Naive thymus-derived CD8-positive, alpha-beta T cell (primary cell): ENCODE measurements at regions not wholly inside any gene's neighbourhood (a gene's known extent, or its start where the extent isn't known, plus 50 kb on each side); places are given as distances from the start of the nearest gene placed in this dataset.

Source experiments
- ATAC-seq, 2 donors: fragments of 150-1000 bp; cut with Tn5 transposase in 1 of 2; sonication (Bioruptor Pico), chemical (Tn5 transposase) in 1 of 2; 1 replicate in 1 of 2; 2 replicates in 1 of 2; pipeline ENCODE4 v1.10.0; 2021; ENCODE audit warnings: mild to moderate bottlenecking in 2 of 2, moderate library complexity in 2 of 2
- POLR2A ChIA-PET: fragments of 350-600 bp; sonication (Branson Sonifier 250); formaldehyde crosslinking; loops from one replicate; lab custom pipeline; 2021; ENCODE audit warnings: antibody characterized with exemption; lab: Charles Lee
- DNase-seq, 10 donors: peaks; one replicate each; pipeline versions ENCODE4 v3.0.0 to v3.0.0-alpha.2; 2020 to 2022
- H3K27ac Mint-ChIP-seq, 10 donors: one replicate each; pipeline ENCODE4 v1.8.0; 2020 to 2022; ENCODE audit warnings: mild to moderate bottlenecking in 10 of 10, mixed read lengths in 10 of 10, moderate library complexity in 4 of 10, inconsistent platforms in 1 of 10
- H3K27me3 Mint-ChIP-seq, 5 donors: one replicate each; pipeline ENCODE4 v1.8.0; 2021 to 2022; ENCODE audit warnings: mixed read lengths in 5 of 5
- H3K36me3 Mint-ChIP-seq, 3 donors: one replicate each; pipeline ENCODE4 v1.8.0; 2020 to 2022; ENCODE audit warnings: mixed read lengths in 3 of 3, mild to moderate bottlenecking in 2 of 3, inconsistent platforms in 1 of 3
- H3K4me1 Mint-ChIP-seq, 4 donors: one replicate each; pipeline ENCODE4 v1.8.0; 2021 to 2022; ENCODE audit warnings: mixed read lengths in 4 of 4
- H3K4me3 Mint-ChIP-seq, 10 donors: one replicate each; pipeline ENCODE4 v1.8.0; 2020 to 2022; ENCODE audit warnings: mild to moderate bottlenecking in 10 of 10, mixed read lengths in 10 of 10, moderate library complexity in 6 of 10, inconsistent platforms in 1 of 10
- H3K9me3 Mint-ChIP-seq, 9 donors: one replicate each; pipeline ENCODE4 v1.8.0; 2020 to 2022; ENCODE audit warnings: mixed read lengths in 9 of 9, mild to moderate bottlenecking in 3 of 9, inconsistent platforms in 1 of 9, moderate library complexity in 1 of 9

GRCh38 chr7:80082213-80082612, 52.4 kb upstream of the GNAI1 start:
- no peak for ATAC-seq
- H3K36me3 Mint-ChIP-seq = no peaks in the 10 kb centered on the region
- H3K9me3 Mint-ChIP-seq = no peaks in the 10 kb centered on the region
- no peak for DNase-seq
- H3K4me1 Mint-ChIP-seq = peaks cover 5 to 12% (median 9%) of the 10 kb centered on the region in 4 donors
- no peak overlapping the region for H3K4me3 Mint-ChIP-seq
- POLR2A ChIA-PET = no interaction called here
- peaks cover 0 to 2% (median 0%) of the 10 kb centered on the region in 5 donors for H3K27me3 Mint-ChIP-seq
- no peak overlapping the region for H3K27ac Mint-ChIP-seq

GRCh38 chr7:80078886-80079285, 55.7 kb upstream of the GNAI1 start:
- DNase-seq (no peak), ATAC-seq (no peak)
- H3K36me3 Mint-ChIP-seq = no peaks in the 10 kb centered on the region
- H3K27ac Mint-ChIP-seq = no peak overlapping the region
- POLR2A ChIA-PET = no interaction called here
- peak overlapping the region in 5 of 10 donors; percentile 74 to 81 (median 78) for H3K4me3 Mint-ChIP-seq
- H3K4me1 Mint-ChIP-seq = peaks cover 8 to 12% (median 9%) of the 10 kb centered on the region in 4 donors
- peaks cover 0 to 5% (median 0%) of the 10 kb centered on the region in 9 donors for H3K9me3 Mint-ChIP-seq
- no peaks in the 10 kb centered on the region for H3K27me3 Mint-ChIP-seq

GRCh38 chr7:80078159-80078731, 56.4 kb upstream of the GNAI1 start:
- Mint-ChIP-seq H3K27ac (peak overlapping the region in 7 of 10 donors; percentile 1 to 77 (median 29)), H3K9me3 (peaks cover 0 to 5% (median 0%) of the 10 kb centered on the region in 9 donors), H3K4me1 (peaks cover 8 to 12% (median 9%) of the 10 kb centered on the region in 4 donors), H3K4me3 (peak overlapping the region; percentile 66 to 86 (median 80)), H3K27me3 (no peaks in the 10 kb centered on the region), H3K36me3 (no peaks in the 10 kb centered on the region)
- ATAC-seq (peak in 1 of 2 donors; percentile 35), DNase-seq (peak in 2 of 10 donors; percentile 2 to 4)
- POLR2A ChIA-PET = no interaction called here

GRCh38 chr7:80070391-80070790, 64.2 kb upstream of the GNAI1 start:
- Mint-ChIP-seq H3K4me1 (no peaks in the 10 kb centered on the region), H3K9me3 (peaks cover 0 to 17% (median 5%) of the 10 kb centered on the region in 9 donors), H3K36me3 (peaks cover 0 to 7% (median 7%) of the 10 kb centered on the region in 3 donors), H3K27me3 (no peaks in the 10 kb centered on the region), H3K27ac (no peak overlapping the region), H3K4me3 (no peak overlapping the region)
- DNase-seq = no peak
- ATAC-seq = no peak
- POLR2A ChIA-PET = no interaction called here

GRCh38 chr7:80066639-80067038, 68.0 kb upstream of the GNAI1 start:
- Mint-ChIP-seq H3K4me3 (no peak overlapping the region), H3K4me1 (no peaks in the 10 kb centered on the region), H3K27me3 (peaks cover 0 to 4% (median 0%) of the 10 kb centered on the region in 5 donors), H3K36me3 (peaks cover 0 to 9% (median 7%) of the 10 kb centered on the region in 3 donors), H3K9me3 (peaks cover 0 to 19% (median 5%) of the 10 kb centered on the region in 9 donors), H3K27ac (no peak overlapping the region)
- POLR2A ChIA-PET = no interaction called here
- DNase-seq (no peak), ATAC-seq (no peak)

GRCh38 chr7:80063834-80064233, 70.8 kb upstream of the GNAI1 start:
- POLR2A ChIA-PET = no interaction called here
- Mint-ChIP-seq H3K4me3 (no peak overlapping the region), H3K9me3 (peaks cover 0 to 19% (median 5%) of the 10 kb centered on the region in 9 donors), H3K4me1 (no peaks in the 10 kb centered on the region), H3K36me3 (peaks cover 0 to 9% (median 7%) of the 10 kb centered on the region in 3 donors), H3K27ac (no peak overlapping the region), H3K27me3 (peaks cover 0 to 4% (median 0%) of the 10 kb centered on the region in 5 donors)
- ATAC-seq (no peak), DNase-seq (no peak)

GRCh38 chr7:80060218-80060806, 74.3 kb upstream of the GNAI1 start:
- Mint-ChIP-seq H3K27me3 (peaks cover 0 to 4% (median 0%) of the 10 kb centered on the region in 5 donors), H3K4me1 (no peaks in the 10 kb centered on the region), H3K36me3 (peaks cover 0 to 1% (median 0%) of the 10 kb centered on the region in 3 donors), H3K9me3 (peaks cover 0 to 6% (median under 1%) of the 10 kb centered on the region in 9 donors), H3K4me3 (no peak overlapping the region), H3K27ac (no peak overlapping the region)
- ATAC-seq (no peak), DNase-seq (peak in 3 of 10 donors; percentile 11 to 36 (median 30))
- POLR2A ChIA-PET = no interaction called here

GRCh38 chr7:80057488-80057887, 77.1 kb upstream of the GNAI1 start:
- ATAC-seq = no peak
- peaks cover 0 to 4% (median 0%) of the 10 kb centered on the region in 5 donors for H3K27me3 Mint-ChIP-seq
- no peak for DNase-seq
- H3K4me1 Mint-ChIP-seq = no peaks in the 10 kb centered on the region
- H3K9me3 Mint-ChIP-seq = no peaks in the 10 kb centered on the region
- no peak overlapping the region for H3K27ac Mint-ChIP-seq
- no peaks in the 10 kb centered on the region for H3K36me3 Mint-ChIP-seq
- no peak overlapping the region for H3K4me3 Mint-ChIP-seq
- POLR2A ChIA-PET = no interaction called here

- ATAC-seq (no peak), DNase-seq (no peak)
- Mint-ChIP-seq H3K9me3 (no peaks in the 10 kb centered on the region), H3K36me3 (no peaks in the 10 kb centered on the region), H3K27me3 (no peaks in the 10 kb centered on the region), H3K4me1 (no peaks in the 10 kb centered on the region), H3K4me3 (no peak overlapping the region), H3K27ac (no peak overlapping the region)
- POLR2A ChIA-PET = no interaction called here
Observed at GRCh38 chr7:80054356-80054755, 80.3 kb upstream of the GNAI1 start.

GRCh38 chr7:80053124-80053523, 81.5 kb upstream of the GNAI1 start:
- no peaks in the 10 kb centered on the region for H3K4me1 Mint-ChIP-seq
- H3K4me3 Mint-ChIP-seq = no peak overlapping the region
- ATAC-seq = no peak
- H3K36me3 Mint-ChIP-seq = no peaks in the 10 kb centered on the region
- H3K27me3 Mint-ChIP-seq = no peaks in the 10 kb centered on the region
- DNase-seq = no peak
- H3K9me3 Mint-ChIP-seq = no peaks in the 10 kb centered on the region
- POLR2A ChIA-PET = no interaction called here
- no peak overlapping the region for H3K27ac Mint-ChIP-seq

- POLR2A ChIA-PET = no interaction called here
- H3K36me3 Mint-ChIP-seq = peaks cover 0 to 7% (median 4%) of the 10 kb centered on the region in 3 donors
Observed at GRCh38 chr7:80047856-80048459, 86.7 kb upstream of the GNAI1 start.

GRCh38 chr7:80047032-80047431, 87.6 kb upstream of the GNAI1 start:
- H3K4me1 Mint-ChIP-seq = no peaks in the 10 kb centered on the region
- DNase-seq (no peak), ATAC-seq (no peak)
- POLR2A ChIA-PET = no interaction called here
- no peaks in the 10 kb centered on the region for H3K27me3 Mint-ChIP-seq
- H3K9me3 Mint-ChIP-seq = peaks cover 0 to 12% (median 9%) of the 10 kb centered on the region in 9 donors
- peaks cover 0 to 7% (median 4%) of the 10 kb centered on the region in 3 donors for H3K36me3 Mint-ChIP-seq
- no peak overlapping the region for H3K27ac Mint-ChIP-seq
- no peak overlapping the region for H3K4me3 Mint-ChIP-seq

More at GRCh38 chr7:80047856-80048459, 86.7 kb upstream of the GNAI1 start:
- no peaks in the 10 kb centered on the region for H3K4me1 Mint-ChIP-seq
- H3K27ac Mint-ChIP-seq = no peak overlapping the region
- no peaks in the 10 kb centered on the region for H3K27me3 Mint-ChIP-seq
- ATAC-seq (peak in 1 of 2 donors; percentile 32), DNase-seq (peak in 2 of 10 donors; percentile 12 to 15)
- H3K4me3 Mint-ChIP-seq = no peak overlapping the region
- peaks cover 0 to 12% (median 9%) of the 10 kb centered on the region in 9 donors for H3K9me3 Mint-ChIP-seq

- no peak for ATAC-seq
- Mint-ChIP-seq H3K27ac (no peak overlapping the region), H3K9me3 (peaks cover 0 to 15% (median 9%) of the 10 kb centered on the region in 9 donors), H3K4me3 (no peak overlapping the region), H3K27me3 (peaks cover 0 to 6% (median 3%) of the 10 kb centered on the region in 5 donors), H3K36me3 (peaks cover 0 to 7% (median 4%) of the 10 kb centered on the region in 3 donors), H3K4me1 (peaks cover 0 to 2% (median 0%) of the 10 kb centered on the region in 4 donors)
- POLR2A ChIA-PET = no interaction called here
- no peak for DNase-seq
Observed at GRCh38 chr7:80044796-80045195, 89.8 kb upstream of the GNAI1 start.
